ENCODE measurements at regions not wholly inside any gene's neighbourhood (a gene's known extent, or its start where the extent isn't known, plus 50 kb on each side); places are given as distances from the start of the nearest gene placed in this dataset.

DNA sequence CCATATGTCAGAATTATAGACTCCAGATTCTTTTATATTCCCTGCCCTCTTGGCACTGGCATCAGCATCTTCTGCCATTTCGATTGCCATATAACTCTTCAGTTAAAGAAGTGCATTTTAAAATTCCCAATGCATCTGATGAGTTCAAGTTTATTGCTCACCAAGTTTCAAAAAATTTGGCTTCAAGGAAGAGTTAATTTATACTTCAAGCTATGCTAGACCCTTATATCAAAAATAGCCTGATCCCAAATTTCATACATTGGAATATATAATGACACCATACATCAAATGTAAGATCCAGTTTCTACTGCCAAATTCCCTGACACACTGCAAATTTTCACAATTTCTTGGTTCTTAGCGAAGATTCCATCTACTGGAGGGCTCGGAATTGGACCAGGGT lies 1058.6 kb downstream of the NTRK3 start (continued):
- TF ChIP-seq ZNF572 (CRISPR knock-in tag; IDR thresholded peaks at IDR 0.05): no peak

DNA sequence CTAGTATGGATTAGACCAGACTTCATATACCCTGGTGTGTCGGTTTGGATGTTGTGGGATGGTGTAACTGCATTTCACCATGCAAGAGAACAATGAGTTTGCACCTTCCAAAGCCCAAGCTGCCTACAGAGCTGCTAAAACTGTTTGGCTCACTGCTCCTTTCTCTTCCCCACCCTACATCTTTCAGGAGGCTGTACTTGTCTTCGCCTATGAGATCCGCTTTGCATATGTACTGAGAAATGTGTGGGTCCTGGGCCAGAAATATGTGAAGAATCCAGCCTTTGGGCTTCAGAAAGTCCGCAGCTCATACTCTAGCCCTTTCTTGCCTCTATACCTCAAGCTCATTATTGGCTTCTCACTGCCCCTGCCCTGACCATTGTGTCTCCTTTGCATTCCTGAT lies 1060.0 kb downstream of the NTRK3 start:
- in situ Hi-C loops (cut with HindIII; ENCODE audit: extremely low pct_ligation_motif_present, low pct_unique_long_range_greater_than_20kb) (no loop called here), intact Hi-C loops (cut with micrococcal nuclease; ENCODE audit: unreplicated experiment) (no loop called here)
- Histone ChIP-seq H3K79me2 (ENCODE audit: insufficient read depth, low read length) (no peaks in the 10 kb centered on the region), H3K4me3 (replicated peaks in 1 of 3; ENCODE audit: insufficient read depth in 1 of 3, low read depth in 2 of 3, low read length in 3 of 3) (no peak overlapping the region), H3K9ac (ENCODE audit: insufficient read depth, low read depth, low read length) (no peak overlapping the region), H3K36me3 (replicated peaks in 1 of 2; ENCODE audit: control insufficient read depth in 1 of 2, insufficient read depth in 2 of 2, low read length in 2 of 2) (no peaks in the 10 kb centered on the region), H3K9me3 (ENCODE audit: low read length) (peaks cover 90% of the 10 kb centered on the region), H3K4me2 (ENCODE audit: low read depth, low read length) (no peak overlapping the region), H3K4me1 (ENCODE audit: insufficient read depth, low read length) (no peaks in the 10 kb centered on the region), H3K27ac (ENCODE audit: extremely low read length, insufficient read depth, low read length) (no peak overlapping the region), H4K20me1 (ENCODE audit: insufficient read depth, low read length) (no peaks in the 10 kb centered on the region), H3K27me3 (ENCODE audit: control insufficient read depth in 1 of 2, insufficient read depth in 2 of 2, low read length in 2 of 2) (no peaks in the 10 kb centered on the region), H2AFZ (ENCODE audit: low read length) (no peak overlapping the region)
- no peak for DNase-seq (ENCODE audit: low spot score)
- BruUV-seq (replicated peaks): no TSS peak
- CTCF ChIA-PET (ENCODE audit: low intra/inter-chr PET ratio, low total read pairs): no interaction called here
- POLR2A ChIA-PET: no interaction called here
- 8% methylated on average over 4 of the region's 4 CpGs for WGBS (ENCODE audit: low lambda C conversion rate)
- ATAC-seq: no peak
- no peak for FAIRE-seq
- TF ChIP-seq ZNF773 (CRISPR knock-in tag; IDR thresholded peaks at IDR 0.05; ENCODE audit: borderline replicate concordance): no peak
- TF ChIP-seq, protein P1, sequence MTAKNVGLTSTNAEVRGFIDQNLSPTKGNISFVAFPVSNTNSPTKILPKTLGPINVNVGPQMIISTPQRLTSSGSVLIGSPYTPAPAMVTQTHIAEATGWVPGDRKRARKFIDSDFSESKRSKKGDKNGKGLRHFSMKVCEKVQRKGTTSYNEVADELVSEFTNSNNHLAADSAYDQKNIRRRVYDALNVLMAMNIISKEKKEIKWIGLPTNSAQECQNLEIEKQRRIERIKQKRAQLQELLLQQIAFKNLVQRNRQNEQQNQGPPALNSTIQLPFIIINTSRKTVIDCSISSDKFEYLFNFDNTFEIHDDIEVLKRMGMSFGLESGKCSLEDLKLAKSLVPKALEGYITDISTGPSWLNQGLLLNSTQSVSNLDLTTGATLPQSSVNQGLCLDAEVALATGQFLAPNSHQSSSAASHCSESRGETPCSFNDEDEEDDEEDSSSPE (CRISPR knock-in tag; IDR thresholded peaks at IDR 0.05): no peak
- no peak for TF ChIP-seq ZSCAN22 (CRISPR knock-in tag; IDR thresholded peaks at IDR 0.05)
- TF ChIP-seq ZNF230 (CRISPR knock-in tag; IDR thresholded peaks at IDR 0.05): no peak
- no peak for TF ChIP-seq KLF12 (CRISPR knock-in tag; IDR thresholded peaks at IDR 0.05; ENCODE audit: borderline replicate concordance)
- TF ChIP-seq, protein P2, sequence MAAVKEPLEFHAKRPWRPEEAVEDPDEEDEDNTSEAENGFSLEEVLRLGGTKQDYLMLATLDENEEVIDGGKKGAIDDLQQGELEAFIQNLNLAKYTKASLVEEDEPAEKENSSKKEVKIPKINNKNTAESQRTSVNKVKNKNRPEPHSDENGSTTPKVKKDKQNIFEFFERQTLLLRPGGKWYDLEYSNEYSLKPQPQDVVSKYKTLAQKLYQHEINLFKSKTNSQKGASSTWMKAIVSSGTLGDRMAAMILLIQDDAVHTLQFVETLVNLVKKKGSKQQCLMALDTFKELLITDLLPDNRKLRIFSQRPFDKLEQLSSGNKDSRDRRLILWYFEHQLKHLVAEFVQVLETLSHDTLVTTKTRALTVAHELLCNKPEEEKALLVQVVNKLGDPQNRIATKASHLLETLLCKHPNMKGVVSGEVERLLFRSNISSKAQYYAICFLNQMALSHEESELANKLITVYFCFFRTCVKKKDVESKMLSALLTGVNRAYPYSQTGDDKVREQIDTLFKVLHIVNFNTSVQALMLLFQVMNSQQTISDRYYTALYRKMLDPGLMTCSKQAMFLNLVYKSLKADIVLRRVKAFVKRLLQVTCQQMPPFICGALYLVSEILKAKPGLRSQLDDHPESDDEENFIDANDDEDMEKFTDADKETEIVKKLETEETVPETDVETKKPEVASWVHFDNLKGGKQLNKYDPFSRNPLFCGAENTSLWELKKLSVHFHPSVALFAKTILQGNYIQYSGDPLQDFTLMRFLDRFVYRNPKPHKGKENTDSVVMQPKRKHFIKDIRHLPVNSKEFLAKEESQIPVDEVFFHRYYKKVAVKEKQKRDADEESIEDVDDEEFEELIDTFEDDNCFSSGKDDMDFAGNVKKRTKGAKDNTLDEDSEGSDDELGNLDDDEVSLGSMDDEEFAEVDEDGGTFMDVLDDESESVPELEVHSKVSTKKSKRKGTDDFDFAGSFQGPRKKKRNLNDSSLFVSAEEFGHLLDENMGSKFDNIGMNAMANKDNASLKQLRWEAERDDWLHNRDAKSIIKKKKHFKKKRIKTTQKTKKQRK (IDR thresholded peaks at IDR 0.05; ENCODE audit: low read length): no peak
- no peak for TF ChIP-seq ZNF709 (CRISPR knock-in tag; IDR thresholded peaks at IDR 0.05)
- no peak for TF ChIP-seq CBX5 (CRISPR knock-in tag; IDR thresholded peaks at IDR 0.05; ENCODE audit: borderline replicate concordance)
- TF ChIP-seq ZNF619 (CRISPR knock-in tag; IDR thresholded peaks at IDR 0.05): no peak
- TF ChIP-seq, protein P3, sequence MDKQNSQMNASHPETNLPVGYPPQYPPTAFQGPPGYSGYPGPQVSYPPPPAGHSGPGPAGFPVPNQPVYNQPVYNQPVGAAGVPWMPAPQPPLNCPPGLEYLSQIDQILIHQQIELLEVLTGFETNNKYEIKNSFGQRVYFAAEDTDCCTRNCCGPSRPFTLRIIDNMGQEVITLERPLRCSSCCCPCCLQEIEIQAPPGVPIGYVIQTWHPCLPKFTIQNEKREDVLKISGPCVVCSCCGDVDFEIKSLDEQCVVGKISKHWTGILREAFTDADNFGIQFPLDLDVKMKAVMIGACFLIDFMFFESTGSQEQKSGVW (CRISPR knock-in tag; IDR thresholded peaks at IDR 0.05; ENCODE audit: borderline replicate concordance): no peak
- no peak for TF ChIP-seq TMF1 (CRISPR knock-in tag; IDR thresholded peaks at IDR 0.05; ENCODE audit: low read depth)
- TF ChIP-seq, protein P4, sequence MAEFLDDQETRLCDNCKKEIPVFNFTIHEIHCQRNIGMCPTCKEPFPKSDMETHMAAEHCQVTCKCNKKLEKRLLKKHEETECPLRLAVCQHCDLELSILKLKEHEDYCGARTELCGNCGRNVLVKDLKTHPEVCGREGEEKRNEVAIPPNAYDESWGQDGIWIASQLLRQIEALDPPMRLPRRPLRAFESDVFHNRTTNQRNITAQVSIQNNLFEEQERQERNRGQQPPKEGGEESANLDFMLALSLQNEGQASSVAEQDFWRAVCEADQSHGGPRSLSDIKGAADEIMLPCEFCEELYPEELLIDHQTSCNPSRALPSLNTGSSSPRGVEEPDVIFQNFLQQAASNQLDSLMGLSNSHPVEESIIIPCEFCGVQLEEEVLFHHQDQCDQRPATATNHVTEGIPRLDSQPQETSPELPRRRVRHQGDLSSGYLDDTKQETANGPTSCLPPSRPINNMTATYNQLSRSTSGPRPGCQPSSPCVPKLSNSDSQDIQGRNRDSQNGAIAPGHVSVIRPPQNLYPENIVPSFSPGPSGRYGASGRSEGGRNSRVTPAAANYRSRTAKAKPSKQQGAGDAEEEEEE (CRISPR knock-in tag; IDR thresholded peaks at IDR 0.05; ENCODE audit: borderline replicate concordance): no peak
- TF ChIP-seq RBAK (CRISPR knock-in tag; IDR thresholded peaks at IDR 0.05): no peak
- no peak for TF ChIP-seq ZNF10 (CRISPR knock-in tag; IDR thresholded peaks at IDR 0.05; ENCODE audit: borderline replicate concordance, low read depth)
- TF ChIP-seq, protein P5, sequence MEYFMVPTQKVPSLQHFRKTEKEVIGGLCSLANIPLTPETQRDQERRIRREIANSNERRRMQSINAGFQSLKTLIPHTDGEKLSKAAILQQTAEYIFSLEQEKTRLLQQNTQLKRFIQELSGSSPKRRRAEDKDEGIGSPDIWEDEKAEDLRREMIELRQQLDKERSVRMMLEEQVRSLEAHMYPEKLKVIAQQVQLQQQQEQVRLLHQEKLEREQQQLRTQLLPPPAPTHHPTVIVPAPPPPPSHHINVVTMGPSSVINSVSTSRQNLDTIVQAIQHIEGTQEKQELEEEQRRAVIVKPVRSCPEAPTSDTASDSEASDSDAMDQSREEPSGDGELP (IDR thresholded peaks at IDR 0.05; ENCODE audit: borderline replicate concordance, low read depth): no peak
- TF ChIP-seq TAF15 (IDR thresholded peaks at IDR 0.05; ENCODE audit: low read depth, low read length, poor library complexity, severe bottlenecking): no peak

All from HepG2 (cell line).